HL-60 (cell line): ENCODE measurements at regions not wholly inside any gene's neighbourhood (a gene's known extent, or its start where the extent isn't known, plus 50 kb on each side); places are given as distances from the start of the nearest gene placed in this dataset.

ENCODE experiments used
- DNase-seq, 2 experiments: peaks; one replicate each; pipeline ENCODE4 v3.0.0-alpha.2; 2010 to 2020; ENCODE audit warnings: low read depth in 1 of 2, low spot score in 1 of 2
- H3K27ac ChIP-seq: fragments of 250-450 bp; sonication (Bioruptor Pico); replicated peaks from 2 replicates; pipeline ENCODE4 v1.5.1; 2020; ENCODE audit warnings: mild to moderate bottlenecking, moderate library complexity
- H3K27me3 ChIP-seq: fragments of 250-450 bp; sonication (Bioruptor Pico); 2 replicates; pipeline ENCODE4 v1.5.1; 2021; ENCODE audit warnings: mild to moderate bottlenecking, moderate library complexity; ENCODE audit not compliant: insufficient read depth, poor library complexity, severe bottlenecking
- H3K4me3 ChIP-seq: replicated peaks from 2 replicates; pipeline ENCODE4 v1.5.1; 2011; ENCODE audit warnings: mild to moderate bottlenecking, control low read depth, low read length; ENCODE audit not compliant: insufficient read depth
- CTCF ChIP-seq: IDR thresholded peaks from one replicate; pipeline ENCODE4 v1.5.1; 2011; ENCODE audit warnings: low read length, control low read depth, inconsistent platforms; ENCODE audit not compliant: insufficient read depth
- GABPA ChIP-seq: IDR thresholded peaks from 2 replicates; pipeline ENCODE4 v1.6.1; 2012; ENCODE audit warnings: low read depth
- POLR2AphosphoS5 ChIP-seq: IDR thresholded peaks from 2 replicates; pipeline ENCODE4 v1.6.1; 2012; ENCODE audit warnings: low read depth
- REST ChIP-seq: IDR thresholded peaks from 2 replicates; pipeline ENCODE4 v1.6.1; 2012; ENCODE audit warnings: low read depth; ENCODE audit not compliant: insufficient replicate concordance
- SPI1 ChIP-seq: IDR thresholded peaks from 2 replicates; pipeline ENCODE4 v1.6.1; 2012; ENCODE audit warnings: low read depth, mild to moderate bottlenecking, borderline replicate concordance

GRCh38 chr4:13164783-13165331, 319.3 kb downstream of the RAB28 start:
- Histone ChIP-seq H3K4me3 (no peak overlapping the region), H3K27me3 (no peaks in the 10 kb centered on the region), H3K27ac (no peak overlapping the region)
- no peak for TF ChIP-seq SPI1
- no peak for TF ChIP-seq REST
- no peak for TF ChIP-seq POLR2AphosphoS5
- TF ChIP-seq CTCF: no peak
- DNase-seq: no peak

GRCh38 chr4:13162886-13163285, 321.3 kb downstream of the RAB28 start:
- no peak overlapping the region for H3K4me3 ChIP-seq
- DNase-seq: no peak
- H3K27ac ChIP-seq: no peak overlapping the region
- TF ChIP-seq CTCF (no peak), REST (no peak), GABPA (no peak), SPI1 (no peak)
- H3K27me3 ChIP-seq: no peaks in the 10 kb centered on the region

GRCh38 chr4:13160920-13161319, 323.2 kb downstream of the RAB28 start:
- TF ChIP-seq REST: no peak
- TF ChIP-seq CTCF: no peak
- no peak for DNase-seq
- H3K27me3 ChIP-seq: no peaks in the 10 kb centered on the region

More at GRCh38 chr4:13160920-13161319, 323.2 kb downstream of the RAB28 start:
- Histone ChIP-seq H3K4me3 (no peak overlapping the region), H3K27ac (no peak overlapping the region)
